ENCODE measurements at regions not wholly inside any gene's neighbourhood (a gene's known extent, or its start where the extent isn't known, plus 50 kb on each side); places are given as distances from the start of the nearest gene placed in this dataset.

- DNase-seq: no peak
- no peak overlapping the region for H3K4me3 Mint-ChIP-seq
- H3K27me3 Mint-ChIP-seq (ENCODE audit: low read depth, poor library complexity): no peaks in the 10 kb centered on the region
- no peaks in the 10 kb centered on the region for H3K9me3 Mint-ChIP-seq
- H3K27ac Mint-ChIP-seq: no peak overlapping the region
- peaks cover 5% of the 10 kb centered on the region for H3K4me1 Mint-ChIP-seq
- H3K36me3 Mint-ChIP-seq (ENCODE audit: low read depth): no peaks in the 10 kb centered on the region
- no peak for TF ChIP-seq CTCF (IDR thresholded peaks at IDR 0.05)
Observed at GRCh38 chr11:37621662-37622061, 1023.6 kb upstream of the RAG2 start.

GRCh38 chr11:37616291-37616690, 1018.3 kb upstream of the RAG2 start:
- DNase-seq: no peak
- no peak for TF ChIP-seq CTCF (IDR thresholded peaks at IDR 0.05)
- H3K9me3 Mint-ChIP-seq: no peaks in the 10 kb centered on the region
- H3K4me1 Mint-ChIP-seq: peaks cover 10% of the 10 kb centered on the region
- H3K4me3 Mint-ChIP-seq: no peak overlapping the region
- H3K36me3 Mint-ChIP-seq (ENCODE audit: low read depth): no peaks in the 10 kb centered on the region
- H3K27ac Mint-ChIP-seq: no peak overlapping the region
- H3K27me3 Mint-ChIP-seq (ENCODE audit: low read depth, poor library complexity): no peaks in the 10 kb centered on the region

GRCh38 chr11:37613031-37613430, 1015.0 kb upstream of the RAG2 start:
- no peak for TF ChIP-seq CTCF (IDR thresholded peaks at IDR 0.05)
- DNase-seq: no peak
- H3K27ac Mint-ChIP-seq: no peak overlapping the region
- no peaks in the 10 kb centered on the region for H3K36me3 Mint-ChIP-seq (ENCODE audit: low read depth)
- H3K9me3 Mint-ChIP-seq: no peaks in the 10 kb centered on the region
- peaks cover 10% of the 10 kb centered on the region for H3K4me1 Mint-ChIP-seq
- H3K4me3 Mint-ChIP-seq: no peak overlapping the region
- no peaks in the 10 kb centered on the region for H3K27me3 Mint-ChIP-seq (ENCODE audit: low read depth, poor library complexity)

- Mint-ChIP-seq H3K4me1 (peaks cover 10% of the 10 kb centered on the region), H3K36me3 (ENCODE audit: low read depth) (no peaks in the 10 kb centered on the region), H3K27ac (no peak overlapping the region), H3K4me3 (no peak overlapping the region), H3K9me3 (no peaks in the 10 kb centered on the region), H3K27me3 (ENCODE audit: low read depth, poor library complexity) (no peaks in the 10 kb centered on the region)
- DNase-seq: no peak
- no peak for TF ChIP-seq CTCF (IDR thresholded peaks at IDR 0.05)
Observed at GRCh38 chr11:37612146-37612545, 1014.1 kb upstream of the RAG2 start.

- H3K9me3 Mint-ChIP-seq: peaks cover 26% of the 10 kb centered on the region
- H3K27ac Mint-ChIP-seq: no peak overlapping the region
- no peak overlapping the region for H3K4me3 Mint-ChIP-seq
- no peak for DNase-seq
- no peaks in the 10 kb centered on the region for H3K4me1 Mint-ChIP-seq
- H3K27me3 Mint-ChIP-seq (ENCODE audit: low read depth, poor library complexity): no peaks in the 10 kb centered on the region
- no peak for TF ChIP-seq CTCF (IDR thresholded peaks at IDR 0.05)
- no peaks in the 10 kb centered on the region for H3K36me3 Mint-ChIP-seq (ENCODE audit: low read depth)
Observed at GRCh38 chr11:37605229-37605628, 1007.2 kb upstream of the RAG2 start.

GRCh38 chr11:37598381-37598780, 1000.3 kb upstream of the RAG2 start:
- H3K27me3 Mint-ChIP-seq (ENCODE audit: low read depth, poor library complexity): no peaks in the 10 kb centered on the region
- no peaks in the 10 kb centered on the region for H3K4me1 Mint-ChIP-seq
- H3K27ac Mint-ChIP-seq: no peak overlapping the region
- DNase-seq: no peak
- no peaks in the 10 kb centered on the region for H3K36me3 Mint-ChIP-seq (ENCODE audit: low read depth)
- H3K4me3 Mint-ChIP-seq: no peak overlapping the region
- peaks cover 13% of the 10 kb centered on the region for H3K9me3 Mint-ChIP-seq
- no peak for TF ChIP-seq CTCF (IDR thresholded peaks at IDR 0.05)
